T-cell (primary cell): ENCODE measurements at regions not wholly inside any gene's neighbourhood (a gene's known extent, or its start where the extent isn't known, plus 50 kb on each side); places are given as distances from the start of the nearest gene placed in this dataset.
A peak's percentile ranks its signal among the peaks of the same experiment; 100 is the strongest.

Source experiments
- ATAC-seq, 4 experiments: fragments of 200-7000 bp in 3 of 4; fragments of 150-1000 bp in 1 of 4; cut with Tn5 transposase; replicated peaks in 1 of 4; 1 replicate in 3 of 4; 2 replicates in 1 of 4; pipeline ENCODE4 v1.10.0; 2021; ENCODE audit warnings: moderate library complexity in 3 of 4, mild to moderate bottlenecking in 2 of 4, moderate number of reproducible peaks in 1 of 4
- CTCF ChIA-PET, 2 donors: fragments of 300-600 bp; sonication (Branson Sonifier 250); formaldehyde crosslinking; loops; one replicate each; lab custom pipeline; 2022; ENCODE audit warnings: antibody characterized with exemption in 2 of 2; lab: Charles Lee
- POLR2A ChIA-PET, 2 donors: fragments of 300-600 bp; sonication (Branson Sonifier 250); formaldehyde crosslinking; loops; one replicate each; lab custom pipeline; 2022; ENCODE audit warnings: antibody characterized with exemption in 2 of 2; lab: Charles Lee
- DNase-seq, 35 experiments: peaks; one replicate each; pipeline versions ENCODE4 v3.0.0 to v3.0.0-alpha.2; 2013 to 2023
- H3K27ac ChIP-seq: one replicate; pipeline ENCODE4 v1.5.1; 2013; ENCODE audit warnings: low read length
- H3K27me3 ChIP-seq, 2 experiments: replicated peaks in 1 of 2; 1 replicate in 1 of 2; 2 replicates in 1 of 2; pipeline versions ENCODE4 v1.6.1 to v1.7.0; 2013; ENCODE audit warnings: low read length in 1 of 2, mixed read lengths in 1 of 2; ENCODE audit not compliant: control insufficient read depth in 2 of 2, insufficient read depth in 2 of 2; ENCODE audit errors: extremely low read depth in 1 of 2
- H3K36me3 ChIP-seq, 2 donors: 1 replicate in 1 of 2; 2 replicates in 1 of 2; pipeline versions ENCODE4 v1.6.1 to v1.7.0; 2013; ENCODE audit warnings: low read length in 1 of 2; ENCODE audit not compliant: control insufficient read depth in 2 of 2, insufficient read depth in 1 of 2; ENCODE audit errors: extremely low read depth in 1 of 2
- H3K4me1 ChIP-seq, 2 experiments: 1 replicate in 1 of 2; 2 replicates in 1 of 2; pipeline versions ENCODE4 v1.6.1 to v1.7.0; 2013; ENCODE audit warnings: low read length in 2 of 2, mixed read lengths in 1 of 2; ENCODE audit not compliant: insufficient read depth in 2 of 2, control insufficient read depth in 1 of 2; ENCODE audit errors: extremely low read depth in 1 of 2
- H3K4me3 ChIP-seq, 2 donors: 1 replicate in 1 of 2; 2 replicates in 1 of 2; pipeline versions ENCODE4 v1.5.1 to v1.7.0; 2013; ENCODE audit warnings: mild to moderate bottlenecking in 2 of 2, low read length in 1 of 2, moderate library complexity in 1 of 2; ENCODE audit not compliant: control insufficient read depth in 1 of 2; ENCODE audit errors: extremely low read depth in 1 of 2
- H3K9me3 ChIP-seq: 2 replicates; pipeline ENCODE4 v1.7.0; 2013
- H3K27ac Mint-ChIP-seq, 2 donors: one replicate each; pipeline ENCODE4 v1.8.0; 2020 to 2021; ENCODE audit warnings: mild to moderate bottlenecking in 2 of 2, mixed read lengths in 2 of 2
- H3K27me3 Mint-ChIP-seq, 2 donors: one replicate each; pipeline ENCODE4 v1.8.0; 2021 to 2022; ENCODE audit warnings: mixed read lengths in 2 of 2
- H3K36me3 Mint-ChIP-seq: one replicate; pipeline ENCODE4 v1.8.0; 2021; ENCODE audit warnings: mixed read lengths
- H3K4me1 Mint-ChIP-seq, 3 donors: one replicate each; pipeline ENCODE4 v1.8.0; 2020 to 2022; ENCODE audit warnings: mixed read lengths in 3 of 3, mild to moderate bottlenecking in 1 of 3
- H3K4me3 Mint-ChIP-seq, 3 donors: one replicate each; pipeline ENCODE4 v1.8.0; 2020 to 2022; ENCODE audit warnings: mild to moderate bottlenecking in 3 of 3, mixed read lengths in 3 of 3, moderate library complexity in 3 of 3
- H3K9me3 Mint-ChIP-seq, 3 donors: one replicate each; pipeline ENCODE4 v1.8.0; 2020 to 2022; ENCODE audit warnings: mixed read lengths in 3 of 3
- WGBS: methylation state at CpG from one replicate; pipeline ENCODE4 v1.1.5; 2013; ENCODE audit warnings: missing lambda C conversion rate; ENCODE audit not compliant: insufficient coverage; 5-methylcytosine and 5-hydroxymethylcytosine counted together

DNA sequence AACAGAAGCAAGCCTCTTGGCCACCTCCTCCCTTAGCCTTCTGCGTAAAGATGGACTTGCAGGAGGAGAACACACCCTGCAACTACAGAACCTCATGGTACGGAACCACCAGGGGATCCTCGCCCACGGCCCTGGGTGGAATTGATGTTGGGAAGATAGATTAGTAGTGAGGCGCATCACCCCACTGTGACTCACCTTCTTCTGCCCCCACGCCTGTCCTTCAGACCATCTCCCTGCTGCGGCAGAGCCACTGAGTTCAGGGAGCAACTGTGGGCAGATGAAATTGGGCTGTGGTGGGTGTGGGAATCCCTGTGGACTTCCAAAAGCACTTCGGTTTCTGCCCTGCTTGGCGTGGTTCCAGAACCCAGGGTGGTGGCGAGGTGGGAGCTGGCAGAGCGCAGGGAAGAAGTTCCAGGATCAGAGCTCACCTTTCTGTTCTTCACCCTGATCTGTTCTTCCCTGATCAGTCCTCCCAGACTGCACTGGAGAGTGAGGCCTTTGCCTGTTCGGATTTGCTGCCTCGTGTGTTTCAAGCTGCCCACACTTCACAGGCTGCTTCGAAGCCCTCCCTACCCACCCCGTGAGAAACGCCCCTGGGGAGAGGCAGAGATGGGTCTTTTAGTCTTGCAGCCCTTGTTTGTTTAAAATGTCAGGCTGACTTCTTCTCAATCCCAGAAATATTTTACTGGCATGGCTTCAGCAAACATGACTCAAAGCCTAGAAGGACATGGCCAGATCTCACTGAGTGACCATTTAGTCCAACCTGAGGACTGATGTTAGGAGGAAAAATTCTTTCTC is 92.8 kb upstream of the MLN start:
- Mint-ChIP-seq H3K4me1 (peaks cover 34 to 53% (median 42%) of the 10 kb centered on the region in 3 donors), H3K36me3 (no peaks in the 10 kb centered on the region), H3K27ac (no peak overlapping the region), H3K9me3 (no peaks in the 10 kb centered on the region), H3K4me3 (no peak overlapping the region), H3K27me3 (peaks cover 0 to 2% of the 10 kb centered on the region in 2 donors)
- Histone ChIP-seq H3K27ac (no peak overlapping the region), H3K36me3 (no peaks in the 10 kb centered on the region), H3K4me1 (peaks cover 20 to 31% of the 10 kb centered on the region in 2 experiments), H3K27me3 (peaks cover 0 to 32% of the 10 kb centered on the region in 2 experiments), H3K4me3 (no peak overlapping the region), H3K9me3 (no peaks in the 10 kb centered on the region)
- ChIA-PET POLR2A (no interaction called here), CTCF (interaction anchor here in 1 of 2 donors (0.6 kb wide), 1 partner anchor 871 kb away, joined by 3 read pairs; no protein-coding TSS in a partner anchor)
- ATAC-seq (no peak), DNase-seq (no peak)
- WGBS = 92% methylated on average over 4 of the region's 16 CpGs

DNA sequence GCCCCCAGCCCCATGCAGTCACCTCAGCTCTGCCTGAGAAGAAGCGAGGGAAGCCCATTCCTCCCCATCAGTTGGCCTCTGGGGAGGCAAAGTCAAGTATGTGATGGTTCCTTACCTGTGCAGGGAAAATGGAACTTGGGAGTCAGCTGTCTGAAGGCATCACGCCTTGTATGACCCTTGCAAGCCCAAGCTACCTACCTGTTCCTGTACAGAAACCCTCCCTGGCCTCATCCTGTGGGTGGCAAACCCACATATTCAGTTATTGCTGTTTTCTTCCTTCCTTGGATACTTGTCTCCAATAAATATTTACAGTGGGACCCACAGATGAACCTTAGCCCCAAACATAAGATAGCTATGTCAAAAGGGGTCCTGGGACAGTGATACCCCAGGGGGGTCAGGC is 92.2 kb upstream of the MLN start:
- H3K4me3 ChIP-seq = no peak overlapping the region
- ATAC-seq (no peak), DNase-seq (no peak)
- H3K4me1 ChIP-seq = peaks cover 20 to 31% of the 10 kb centered on the region in 2 experiments
- H3K27ac ChIP-seq = no peak overlapping the region
- Mint-ChIP-seq H3K4me1 (peaks cover 30 to 47% (median 38%) of the 10 kb centered on the region in 3 donors), H3K4me3 (no peak overlapping the region), H3K36me3 (no peaks in the 10 kb centered on the region), H3K9me3 (no peaks in the 10 kb centered on the region), H3K27me3 (peaks cover 0 to 5% of the 10 kb centered on the region in 2 donors), H3K27ac (no peak overlapping the region)
- H3K27me3 ChIP-seq = peaks cover 0 to 34% of the 10 kb centered on the region in 2 experiments
- CTCF ChIA-PET = interaction anchor here in 1 of 2 donors (1.0 kb wide), 1 partner anchor 35 kb away, joined by 4 read pairs; no protein-coding TSS in a partner anchor
- H3K36me3 ChIP-seq = no peaks in the 10 kb centered on the region
- WGBS = no CpG with 5 or more reads among the region's 2 CpGs
- H3K9me3 ChIP-seq = no peaks in the 10 kb centered on the region
- POLR2A ChIA-PET = no interaction called here

DNA sequence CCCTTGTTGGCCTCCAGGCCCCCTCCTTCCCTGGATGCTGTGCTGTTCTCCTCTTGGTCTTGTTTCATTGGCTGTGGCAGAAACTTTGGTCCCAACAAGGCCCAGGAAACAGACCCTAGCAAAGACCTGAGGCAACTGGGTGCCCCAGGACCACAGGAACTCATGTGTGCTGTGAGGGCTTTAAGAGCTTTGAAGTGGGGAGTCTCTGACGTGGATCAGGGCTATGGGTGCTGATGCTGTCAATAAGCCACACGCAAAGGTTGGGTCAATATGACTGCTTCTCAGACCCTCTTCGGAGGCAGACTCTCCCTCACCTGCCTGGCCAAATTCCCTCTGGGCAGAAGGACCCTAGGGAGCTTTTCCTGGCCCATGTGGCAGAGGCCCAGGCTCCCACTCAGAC is 91.5 kb upstream of the MLN start:
- Mint-ChIP-seq H3K36me3 (no peaks in the 10 kb centered on the region), H3K27ac (no peak overlapping the region), H3K4me1 (peaks cover 30 to 41% (median 36%) of the 10 kb centered on the region in 3 donors), H3K9me3 (no peaks in the 10 kb centered on the region), H3K4me3 (peak overlapping the region in 1 of 3 donors; percentile 45), H3K27me3 (peaks cover 0 to 5% of the 10 kb centered on the region in 2 donors)
- H3K27me3 ChIP-seq = peaks cover 0 to 34% of the 10 kb centered on the region in 2 experiments
- no peaks in the 10 kb centered on the region for H3K36me3 ChIP-seq
- DNase-seq = peak in 17 of 35 experiments; percentile 8 to 57 (median 21)
- ATAC-seq = peak; percentile 19 to 97 (median 76)
- ChIA-PET POLR2A (interaction anchor here in 1 of 2 donors (1.1 kb wide), 1 partner anchor 33 kb away, joined by 5 read pairs; no protein-coding TSS in a partner anchor), CTCF (interaction anchor here in 1 of 2 donors (1.0 kb wide), 1 partner anchor 34 kb away, joined by 4 read pairs; no protein-coding TSS in a partner anchor)
- H3K4me1 ChIP-seq = peaks cover 20 to 31% of the 10 kb centered on the region in 2 experiments
- H3K4me3 ChIP-seq = no peak overlapping the region
- no peaks in the 10 kb centered on the region for H3K9me3 ChIP-seq
- WGBS = 26% methylated on average over 3 of the region's 3 CpGs
- no peak overlapping the region for H3K27ac ChIP-seq

DNA sequence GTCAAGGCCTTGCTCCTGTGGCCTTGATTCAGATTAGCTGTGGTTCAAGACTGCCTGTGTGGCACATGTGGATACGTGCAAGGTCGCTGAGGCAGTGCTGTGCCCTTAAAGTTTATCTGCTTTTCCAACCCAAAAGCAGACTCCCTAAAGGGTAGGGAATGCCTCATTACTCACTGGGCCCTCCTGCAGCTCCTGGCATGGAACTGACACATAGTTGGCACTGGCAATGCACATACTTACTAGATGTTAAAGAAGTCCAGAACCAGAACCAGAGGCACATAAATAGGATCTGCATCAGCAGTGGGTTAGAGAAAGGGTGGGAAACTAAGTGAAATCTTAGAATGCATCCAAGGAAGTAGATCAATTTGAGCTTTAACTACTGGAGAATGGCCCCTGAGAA is 90.6 kb upstream of the MLN start:
- DNase-seq = no peak
- H3K27ac ChIP-seq = no peak overlapping the region
- Mint-ChIP-seq H3K27ac (no peak overlapping the region), H3K4me3 (no peak overlapping the region), H3K4me1 (peaks cover 30 to 38% (median 36%) of the 10 kb centered on the region in 3 donors), H3K9me3 (no peaks in the 10 kb centered on the region), H3K36me3 (no peaks in the 10 kb centered on the region), H3K27me3 (peaks cover 0 to 5% of the 10 kb centered on the region in 2 donors)
- peaks cover 0 to 34% of the 10 kb centered on the region in 2 experiments for H3K27me3 ChIP-seq
- peaks cover 20 to 29% of the 10 kb centered on the region in 2 experiments for H3K4me1 ChIP-seq
- H3K9me3 ChIP-seq = no peaks in the 10 kb centered on the region
- no peak for ATAC-seq
- ChIA-PET POLR2A (interaction anchor here in 1 of 2 donors (0.7 to 1.1 kb wide), 2 partner anchors 9 to 33 kb away, joined by 4 to 5 read pairs; no protein-coding TSS in a partner anchor), CTCF (interaction anchor here in 1 of 2 donors (0.9 kb wide), 1 partner anchor 51 kb away, joined by 3 read pairs; no protein-coding TSS in a partner anchor)
- WGBS = 80% methylated on average over 1 of the region's 2 CpGs
- H3K4me3 ChIP-seq = no peak overlapping the region
- H3K36me3 ChIP-seq = no peaks in the 10 kb centered on the region

DNA sequence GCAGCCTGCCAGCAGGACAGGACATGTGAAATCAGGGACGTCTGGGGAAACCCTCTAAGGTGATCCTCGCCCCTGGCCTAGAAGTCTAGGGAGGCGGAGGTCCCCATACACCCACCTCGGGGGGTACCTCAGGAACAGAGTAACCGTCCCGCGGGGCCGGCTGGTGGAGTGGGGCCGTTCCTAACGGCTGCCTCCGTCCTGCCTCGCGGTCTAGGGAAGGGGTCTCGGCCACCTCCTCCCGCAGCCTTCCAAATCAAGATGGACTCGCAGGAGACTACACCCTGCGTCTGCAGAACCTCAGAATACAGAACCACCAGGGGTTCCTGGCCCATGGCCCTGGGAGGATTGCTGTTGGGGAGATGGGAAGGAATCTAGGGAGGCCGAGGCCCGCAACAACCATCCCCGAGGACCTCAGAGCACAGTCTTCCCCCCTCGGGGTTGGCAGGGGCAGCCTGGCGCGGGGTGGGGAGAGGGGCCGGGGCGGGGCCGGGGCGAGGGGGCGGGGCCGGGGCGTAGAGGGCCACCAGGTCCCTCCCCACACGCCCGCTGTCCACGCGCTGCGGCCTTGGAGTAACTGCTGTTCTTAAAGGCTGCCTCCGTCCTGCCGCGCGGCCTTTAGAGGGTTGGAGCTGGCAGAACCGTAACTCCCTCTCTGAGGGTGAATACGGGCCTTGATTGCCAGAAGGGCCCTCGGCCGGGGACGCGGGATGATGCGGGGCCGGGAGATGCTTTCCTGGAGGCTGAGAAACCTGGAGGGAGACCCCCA is 89.0 kb upstream of the MLN start:
- Histone ChIP-seq H3K27ac (no peak overlapping the region), H3K27me3 (peaks cover 0 to 28% of the 10 kb centered on the region in 2 experiments), H3K4me3 (no peak overlapping the region), H3K4me1 (peaks cover 20 to 33% of the 10 kb centered on the region in 2 experiments), H3K36me3 (no peaks in the 10 kb centered on the region), H3K9me3 (no peaks in the 10 kb centered on the region)
- Mint-ChIP-seq H3K27me3 (peaks cover 0 to 5% of the 10 kb centered on the region in 2 donors), H3K4me3 (no peak overlapping the region), H3K4me1 (peaks cover 25 to 41% (median 32%) of the 10 kb centered on the region in 3 donors), H3K36me3 (no peaks in the 10 kb centered on the region), H3K27ac (no peak overlapping the region), H3K9me3 (no peaks in the 10 kb centered on the region)
- no peak for DNase-seq
- 87% methylated on average over 21 of the region's 47 CpGs for WGBS
- CTCF ChIA-PET = no interaction called here
- no peak for ATAC-seq
- POLR2A ChIA-PET = no interaction called here

DNA sequence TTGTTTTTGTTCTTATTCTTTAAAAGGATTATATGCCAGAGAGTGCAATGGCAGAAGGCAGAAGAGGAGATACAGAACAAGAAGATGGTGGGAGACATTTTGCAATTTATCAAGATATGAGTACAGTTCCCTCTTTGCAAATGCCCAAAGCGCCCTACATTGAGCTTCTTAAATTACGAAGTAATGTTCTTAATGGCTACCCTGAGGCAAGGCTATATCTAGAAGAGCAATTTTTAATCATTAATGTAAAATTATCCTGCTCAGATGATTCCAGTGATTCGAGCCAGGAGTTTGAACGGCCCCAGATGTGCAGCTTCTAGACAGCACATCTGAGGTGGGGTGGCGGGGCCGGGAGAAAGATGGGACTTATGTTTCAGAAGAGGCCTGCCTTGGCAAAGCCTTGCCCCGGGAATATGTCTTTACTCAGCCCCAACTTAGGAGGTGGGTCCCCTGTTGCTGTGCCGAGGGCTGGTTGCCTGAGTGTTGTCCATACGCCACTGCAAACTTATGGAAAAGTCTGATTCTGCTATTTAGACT is 84.9 kb upstream of the MLN start:
- Mint-ChIP-seq H3K4me1 (peaks cover 9 to 25% (median 19%) of the 10 kb centered on the region in 3 donors), H3K27me3 (peaks cover 0 to 5% of the 10 kb centered on the region in 2 donors), H3K36me3 (no peaks in the 10 kb centered on the region), H3K27ac (no peak overlapping the region), H3K9me3 (no peaks in the 10 kb centered on the region), H3K4me3 (no peak overlapping the region)
- Histone ChIP-seq H3K9me3 (no peaks in the 10 kb centered on the region), H3K27me3 (peaks cover 0 to 5% of the 10 kb centered on the region in 2 experiments), H3K36me3 (no peaks in the 10 kb centered on the region), H3K4me1 (peaks cover 0 to 25% of the 10 kb centered on the region in 2 experiments), H3K4me3 (no peak overlapping the region), H3K27ac (no peak overlapping the region)
- ChIA-PET CTCF (no interaction called here), POLR2A (interaction anchor here in 1 of 2 donors (0.7 kb wide), 1 partner anchor 102 kb away, joined by 3 read pairs; no protein-coding TSS in a partner anchor)
- 100% methylated on average over 4 of the region's 9 CpGs for WGBS
- ATAC-seq = no peak
- DNase-seq = no peak
